GM23338 (cell line): ENCODE measurements at regions not wholly inside any gene's neighbourhood (a gene's known extent, or its start where the extent isn't known, plus 50 kb on each side); places are given as distances from the start of the nearest gene placed in this dataset.

ENCODE experiments used
- ATAC-seq: fragments of 200-7000 bp; cut with Tn5 transposase; 3 replicates; pipeline ENCODE4 v1.9.1; 2020
- DNase-seq: peaks from one replicate; pipeline ENCODE4 v3.0.0-alpha.2; 2015; ENCODE audit warnings: low spot score
- H2AFZ ChIP-seq: fragments of 200-600 bp; sonication (generic); 2 replicates; pipeline ENCODE4 v1.8.0; 2016; ENCODE audit warnings: antibody characterized with exemption, mild to moderate bottlenecking, moderate library complexity
- H3F3A ChIP-seq: fragments of 200-600 bp; sonication (generic); replicated peaks from 2 replicates; pipeline ENCODE4 v1.8.0; 2017; ENCODE audit warnings: antibody characterized with exemption, mixed run types, low read depth
- H3K27ac ChIP-seq: fragments of 200-600 bp; sonication (generic); 2 replicates; pipeline ENCODE4 v1.6.1; 2016; ENCODE audit warnings: low read depth
- H3K27me3 ChIP-seq: fragments of 200-600 bp; sonication (generic); 2 replicates; pipeline ENCODE4 v1.8.0; 2016; ENCODE audit warnings: mild to moderate bottlenecking, mixed run types, moderate library complexity; ENCODE audit not compliant: insufficient read depth
- H3K36me3 ChIP-seq: fragments of 200-600 bp; sonication (generic); 2 replicates; pipeline ENCODE4 v1.8.0; 2016; ENCODE audit warnings: mild to moderate bottlenecking; ENCODE audit not compliant: insufficient read depth
- H3K4me1 ChIP-seq: fragments of 200-600 bp; sonication (generic); 2 replicates; pipeline ENCODE4 v1.8.0; 2016; ENCODE audit warnings: mild to moderate bottlenecking, moderate library complexity; ENCODE audit not compliant: insufficient read depth
- H3K4me2 ChIP-seq: fragments of 200-600 bp; sonication (generic); 2 replicates; pipeline ENCODE4 v1.7.1; 2017; ENCODE audit warnings: mixed run types
- H3K4me3 ChIP-seq: fragments of 200-600 bp; sonication (generic); 2 replicates; pipeline ENCODE4 v1.6.1; 2016; ENCODE audit warnings: mixed run types
- H3K79me2 ChIP-seq: fragments of 200-600 bp; sonication (generic); replicated peaks from 2 replicates; pipeline ENCODE4 v1.8.0; 2017; ENCODE audit warnings: mild to moderate bottlenecking; ENCODE audit not compliant: insufficient read depth
- H3K9me2 ChIP-seq: fragments of 200-600 bp; sonication (generic); 2 replicates; pipeline ENCODE4 v1.8.0; 2017; ENCODE audit not compliant: insufficient read depth
- H4K20me1 ChIP-seq: fragments of 200-600 bp; sonication (generic); replicated peaks from 2 replicates; pipeline ENCODE4 v1.8.0; 2017; ENCODE audit warnings: mild to moderate bottlenecking; ENCODE audit not compliant: insufficient read depth
- H3K27ac Mint-ChIP-seq: 2 replicates; pipeline ENCODE4 v1.8.0; 2020; ENCODE audit warnings: inconsistent platforms, mild to moderate bottlenecking, moderate library complexity, mixed read lengths
- H3K27me3 Mint-ChIP-seq: 3 replicates; pipeline ENCODE4 v1.8.0; 2022; ENCODE audit warnings: low read depth, mild to moderate bottlenecking, moderate library complexity, mixed read lengths, inconsistent platforms; ENCODE audit not compliant: insufficient read depth, poor library complexity
- H3K36me3 Mint-ChIP-seq: 3 replicates; pipeline ENCODE4 v1.8.0; 2021; ENCODE audit warnings: low read depth, mild to moderate bottlenecking, inconsistent platforms, moderate library complexity, mixed read lengths
- H3K4me1 Mint-ChIP-seq: 3 replicates; pipeline ENCODE4 v1.8.0; 2020; ENCODE audit warnings: mild to moderate bottlenecking, inconsistent platforms, mixed read lengths
- H3K4me3 Mint-ChIP-seq: 3 replicates; pipeline ENCODE4 v1.8.0; 2021; ENCODE audit warnings: moderate library complexity, mild to moderate bottlenecking, inconsistent platforms, mixed read lengths
- H3K9me3 Mint-ChIP-seq: 3 replicates; pipeline ENCODE4 v1.8.0; 2020; ENCODE audit warnings: moderate library complexity, mild to moderate bottlenecking, inconsistent platforms, mixed read lengths
- CREB1 ChIP-seq: fragments of 250-450 bp; sonication (Bioruptor Pico); IDR thresholded peaks from 2 replicates; pipeline ENCODE4 v1.5.0; 2020; ENCODE audit warnings: low read depth, mild to moderate bottlenecking, moderate library complexity
- EZH2 ChIP-seq: fragments of 200-600 bp; sonication (generic); IDR thresholded peaks from one replicate; pipeline ENCODE4 v1.8.0; 2017; ENCODE audit warnings: antibody characterized with exemption, mild to moderate bottlenecking, low read depth; ENCODE audit not compliant: unreplicated experiment
- EZH2phosphoT487 ChIP-seq: fragments of 200-600 bp; sonication (generic); IDR thresholded peaks from one replicate; pipeline ENCODE4 v1.8.1; 2018; ENCODE audit warnings: antibody characterized with exemption; ENCODE audit not compliant: unreplicated experiment
- JUNB ChIP-seq: IDR thresholded peaks from one replicate; pipeline ENCODE4 v1.6.1; 2016; ENCODE audit warnings: antibody characterized with exemption; ENCODE audit not compliant: unreplicated experiment
- POLR2AphosphoS5 ChIP-seq: IDR thresholded peaks from 2 replicates; pipeline ENCODE4 v1.6.1; 2016; ENCODE audit warnings: antibody characterized with exemption, low read depth
- STAT1 ChIP-seq: IDR thresholded peaks from one replicate; pipeline ENCODE4 v1.6.1; 2016; ENCODE audit warnings: antibody characterized with exemption; ENCODE audit not compliant: unreplicated experiment
- ZNF331 ChIP-seq: fragments of 250-450 bp; sonication (Bioruptor Pico); IDR thresholded peaks from 2 replicates; pipeline ENCODE4 v1.5.0; 2020; ENCODE audit warnings: low read depth, mild to moderate bottlenecking, moderate library complexity
- ZNF462 ChIP-seq: fragments of 250-450 bp; sonication (Bioruptor Pico); IDR thresholded peaks from 2 replicates; pipeline ENCODE4 v1.5.0; 2020; ENCODE audit warnings: mild to moderate bottlenecking, moderate library complexity

- H3K9me2 ChIP-seq, result no peaks in the 10 kb centered on the region
- TF ChIP-seq CREB1 (CRISPR knock-in tag) (no peak), POLR2AphosphoS5 (no peak), EZH2phosphoT487 (no peak), ZNF331 (CRISPR knock-in tag) (no peak), ZNF462 (CRISPR knock-in tag) (no peak), EZH2 (no peak)
Observed at GRCh38 chrX:39398215-39398962, 597.1 kb downstream of the MID1IP1 start.

GRCh38 chrX:39398963-39399261, 597.7 kb downstream of the MID1IP1 start:
- no peak overlapping the region for H3K27ac ChIP-seq
- H3K36me3 ChIP-seq, result no peaks in the 10 kb centered on the region
- Mint-ChIP-seq H3K4me3 (no peak overlapping the region), H3K27me3 (peaks cover 2% of the 10 kb centered on the region), H3K36me3 (no peaks in the 10 kb centered on the region), H3K27ac (no peak overlapping the region), H3K4me1 (no peaks in the 10 kb centered on the region; the same call in 2 of the 3 replicates), H3K9me3 (no peaks in the 10 kb centered on the region)
- no peaks in the 10 kb centered on the region for H3K27me3 ChIP-seq
- DNase-seq (no peak), ATAC-seq (no peak)
- H3F3A ChIP-seq, result no peaks in the 10 kb centered on the region
- H4K20me1 ChIP-seq, result no peaks in the 10 kb centered on the region
- H2AFZ ChIP-seq, result no peak overlapping the region
- no peaks in the 10 kb centered on the region for H3K9me2 ChIP-seq
- no peak overlapping the region for H3K4me2 ChIP-seq
- no peaks in the 10 kb centered on the region for H3K79me2 ChIP-seq
- no peaks in the 10 kb centered on the region for H3K4me1 ChIP-seq
- no peak overlapping the region for H3K4me3 ChIP-seq
- TF ChIP-seq JUNB, result no peak
- no peak for TF ChIP-seq STAT1

More at GRCh38 chrX:39398215-39398962, 597.1 kb downstream of the MID1IP1 start:
- peaks cover 2% of the 10 kb centered on the region for H3K27me3 Mint-ChIP-seq
- no peak overlapping the region for H3K4me3 ChIP-seq
- H3K4me2 ChIP-seq, result no peak overlapping the region
- no peaks in the 10 kb centered on the region for H3F3A ChIP-seq
- no peaks in the 10 kb centered on the region for H3K36me3 Mint-ChIP-seq
- DNase-seq (no peak), ATAC-seq (no peak)
- no peak overlapping the region for H2AFZ ChIP-seq
- no peaks in the 10 kb centered on the region for H3K36me3 ChIP-seq
- H3K79me2 ChIP-seq, result no peaks in the 10 kb centered on the region
- H3K4me1 Mint-ChIP-seq, result no peaks in the 10 kb centered on the region; the same call in 2 of the 3 replicates
- H4K20me1 ChIP-seq, result no peaks in the 10 kb centered on the region
- H3K4me3 Mint-ChIP-seq, result no peak overlapping the region
- H3K27me3 ChIP-seq, result no peaks in the 10 kb centered on the region
- H3K27ac ChIP-seq, result no peak overlapping the region
- H3K27ac Mint-ChIP-seq, result no peak overlapping the region
- no peaks in the 10 kb centered on the region for H3K9me3 Mint-ChIP-seq
- H3K4me1 ChIP-seq, result no peaks in the 10 kb centered on the region
